DND-41 (cell line): ENCODE measurements at regions not wholly inside any gene's neighbourhood (a gene's known extent, or its start where the extent isn't known, plus 50 kb on each side); places are given as distances from the start of the nearest gene placed in this dataset.

Experiments
- ATAC-seq: fragments of 200-7000 bp; cut with Tn5 transposase; 3 replicates; pipeline ENCODE4 v1.9.1; 2021; ENCODE audit warnings: low read depth; ENCODE audit not compliant: insufficient read depth
- DNase-seq: peaks from one replicate; pipeline ENCODE4 v3.0.0-alpha.2; 2020
- H2AFZ ChIP-seq: 2 replicates; pipeline ENCODE4 v1.6.0; 2012; ENCODE audit warnings: low read depth, low read length
- H3K27ac ChIP-seq: 2 replicates; pipeline ENCODE4 v1.5.1; 2012; ENCODE audit warnings: low read length, inconsistent platforms
- H3K27me3 ChIP-seq: fragments of 200-600 bp; sonication (generic); 2 replicates; pipeline ENCODE4 v1.6.0; 2012; ENCODE audit warnings: low read length, mild to moderate bottlenecking, inconsistent platforms; ENCODE audit not compliant: insufficient read depth, poor library complexity
- H3K36me3 ChIP-seq: 2 replicates; pipeline ENCODE4 v1.5.1; 2012; ENCODE audit warnings: low read length, inconsistent platforms; ENCODE audit not compliant: insufficient read depth
- H3K4me1 ChIP-seq: 2 replicates; pipeline ENCODE4 v1.5.1; 2012; ENCODE audit warnings: mild to moderate bottlenecking, low read length; ENCODE audit not compliant: insufficient read depth
- H3K4me2 ChIP-seq: 2 replicates; pipeline ENCODE4 v1.6.0; 2012; ENCODE audit warnings: mild to moderate bottlenecking, moderate library complexity, low read length, inconsistent platforms; ENCODE audit not compliant: insufficient read depth
- H3K4me3 ChIP-seq, 2 experiments: fragments of 200-600 bp in 1 of 2; shearing (Covaris generic) in 1 of 2; 2 replicates each; pipeline ENCODE4 v1.5.1; 2012 to 2016; ENCODE audit warnings: inconsistent platforms in 2 of 2, low read length in 2 of 2, mild to moderate bottlenecking in 2 of 2, low read depth in 1 of 2, moderate library complexity in 1 of 2
- H3K79me2 ChIP-seq: 2 replicates; pipeline ENCODE4 v1.6.0; 2012; ENCODE audit warnings: low read length, inconsistent platforms; ENCODE audit not compliant: insufficient read depth
- H3K9ac ChIP-seq: 2 replicates; pipeline ENCODE4 v1.6.0; 2012; ENCODE audit warnings: low read depth, mild to moderate bottlenecking, inconsistent platforms, low read length, moderate library complexity
- H3K9me3 ChIP-seq: 2 replicates; pipeline ENCODE4 v1.5.1; 2012; ENCODE audit warnings: low read length, moderate library complexity, mild to moderate bottlenecking, inconsistent platforms; ENCODE audit not compliant: insufficient read depth, severe bottlenecking
- H4K20me1 ChIP-seq: 2 replicates; pipeline ENCODE4 v1.6.0; 2012; ENCODE audit warnings: low read length; ENCODE audit not compliant: insufficient read depth
- CTCF ChIP-seq: IDR thresholded peaks from 2 replicates; pipeline ENCODE4 v1.5.1; 2012; ENCODE audit warnings: borderline replicate concordance, low read length, moderate library complexity, mild to moderate bottlenecking; ENCODE audit not compliant: poor library complexity, severe bottlenecking; ENCODE audit errors: extremely low read depth
- EZH2 ChIP-seq: IDR thresholded peaks from 3 replicates; pipeline ENCODE4 v1.6.1; 2012; ENCODE audit warnings: borderline replicate concordance, low read depth, mild to moderate bottlenecking, moderate library complexity, low read length, inconsistent platforms; ENCODE audit not compliant: severe bottlenecking

- no peak for ATAC-seq
- H3K4me3 ChIP-seq: no peak overlapping the region
- H4K20me1 ChIP-seq: no peaks in the 10 kb centered on the region
- no peak overlapping the region for H3K9ac ChIP-seq
- no peak overlapping the region for H3K27ac ChIP-seq
- DNase-seq: no peak
- H2AFZ ChIP-seq: no peak overlapping the region
- no peaks in the 10 kb centered on the region for H3K79me2 ChIP-seq
- H3K9me3 ChIP-seq: no peaks in the 10 kb centered on the region
- no peaks in the 10 kb centered on the region for H3K4me1 ChIP-seq
- H3K36me3 ChIP-seq: no peaks in the 10 kb centered on the region
- TF ChIP-seq CTCF (no peak), EZH2 (no peak)
- H3K4me2 ChIP-seq: no peak overlapping the region
- peaks cover 4% of the 10 kb centered on the region for H3K27me3 ChIP-seq
Observed at GRCh38 chr2:216320852-216321251, 51.4 kb downstream of the MARCHF4 start.

- no peak for ATAC-seq
- Histone ChIP-seq H3K9me3 (no peaks in the 10 kb centered on the region), H3K27me3 (peaks cover 9% of the 10 kb centered on the region), H3K36me3 (no peaks in the 10 kb centered on the region), H3K9ac (no peak overlapping the region), H3K4me2 (no peak overlapping the region), H4K20me1 (no peaks in the 10 kb centered on the region), H3K27ac (no peak overlapping the region), H3K79me2 (no peaks in the 10 kb centered on the region), H2AFZ (no peak overlapping the region), H3K4me1 (no peaks in the 10 kb centered on the region), H3K4me3 (no peak overlapping the region)
- TF ChIP-seq EZH2 (no peak), CTCF (no peak)
- DNase-seq: no peak
Observed at GRCh38 chr2:216319771-216320170, 52.5 kb downstream of the MARCHF4 start.

- no peaks in the 10 kb centered on the region for H3K36me3 ChIP-seq
- H3K4me3 ChIP-seq: no peak overlapping the region
- no peak overlapping the region for H3K4me2 ChIP-seq
- H3K27ac ChIP-seq: no peak overlapping the region
- no peak for DNase-seq
- H3K9ac ChIP-seq: no peak overlapping the region
- no peak for TF ChIP-seq CTCF
- no peak for TF ChIP-seq EZH2
- H3K27me3 ChIP-seq: peaks cover 14% of the 10 kb centered on the region
- no peaks in the 10 kb centered on the region for H3K4me1 ChIP-seq
- H3K79me2 ChIP-seq: no peaks in the 10 kb centered on the region
- H2AFZ ChIP-seq: no peak overlapping the region
- ATAC-seq: no peak
- no peaks in the 10 kb centered on the region for H4K20me1 ChIP-seq
- no peaks in the 10 kb centered on the region for H3K9me3 ChIP-seq
Observed at GRCh38 chr2:216318521-216318874, 53.8 kb downstream of the MARCHF4 start.
